Suprapubic skin (tissue), 3 donors: ENCODE measurements at regions not wholly inside any gene's neighbourhood (a gene's known extent, or its start where the extent isn't known, plus 50 kb on each side); places are given as distances from the start of the nearest gene placed in this dataset.

Experiments used
- CTCF ChIP-seq, 2 donors: fragments of 200-600 bp in 1 of 2; fragments of 450-650 bp in 1 of 2; sonication (generic) in 1 of 2; IDR thresholded peaks; one replicate each; pipeline ENCODE4 v1.5.1; 2016 to 2019; ENCODE audit warnings: antibody characterized with exemption in 2 of 2, mild to moderate bottlenecking in 1 of 2, moderate library complexity in 1 of 2
- POLR2A ChIP-seq, 2 donors: fragments of 450-650 bp; IDR thresholded peaks; one replicate each; pipeline ENCODE4 v1.6.1; 2017; ENCODE audit warnings: antibody characterized with exemption in 2 of 2, mild to moderate bottlenecking in 2 of 2, moderate library complexity in 2 of 2

GRCh38 chr16:77662246-77662645 is 60.1 kb upstream of the NUDT7 start:
- TF ChIP-seq CTCF (IDR thresholded peaks at IDR 0.05) (no peak), POLR2A (IDR thresholded peaks at IDR 0.05) (no peak)
